GM19468 (cell line): ENCODE measurements at regions not wholly inside any gene's neighbourhood (a gene's known extent, or its start where the extent isn't known, plus 50 kb on each side); places are given as distances from the start of the nearest gene placed in this dataset.
"Not testable (repeated sequence)": the region's sequence is repeated elsewhere in the genome, so short reads cannot be mapped to it uniquely, and the experiment has no call there.

Experiments
- ATAC-seq: cut with Tn5 transposase; IDR thresholded peaks from one replicate; pipeline ENCODE4 v1.9.1; 2021; ENCODE audit warnings: mild to moderate bottlenecking, moderate library complexity, moderate number of reproducible peaks; ENCODE audit not compliant: unreplicated experiment; ENCODE audit errors: extremely low read depth

- no peak for ATAC-seq
Measured at GRCh38 chr9:82423700-82424099, 435.1 kb downstream of the SPATA31D1 start.

GRCh38 chr9:82424599-82425120 is 436.1 kb downstream of the SPATA31D1 start:
- no peak for ATAC-seq

- ATAC-seq, result no peak
Measured at GRCh38 chr9:82431121-82431520, 442.5 kb downstream of the SPATA31D1 start.

GRCh38 chr9:82433290-82433931 is 444.8 kb downstream of the SPATA31D1 start:
- ATAC-seq, result not testable (repeated sequence)

GRCh38 chr9:82436475-82436874 is 447.9 kb downstream of the SPATA31D1 start:
- no peak for ATAC-seq

- ATAC-seq, result not testable (repeated sequence)
Measured at GRCh38 chr9:82437183-82437582, 448.6 kb downstream of the SPATA31D1 start.

- ATAC-seq, result no peak
Measured at GRCh38 chr9:82438581-82438980, 450.0 kb downstream of the SPATA31D1 start.

- no peak for ATAC-seq
Measured at GRCh38 chr9:82443312-82443711, 454.7 kb downstream of the SPATA31D1 start.

GRCh38 chr9:82445556-82445955 is 457.0 kb downstream of the SPATA31D1 start:
- no peak for ATAC-seq

GRCh38 chr9:82447343-82447742 is 458.8 kb downstream of the SPATA31D1 start:
- ATAC-seq, result no peak

GRCh38 chr9:82449986-82450385 is 461.4 kb downstream of the SPATA31D1 start:
- ATAC-seq, result no peak

GRCh38 chr9:82454509-82455190 is 466.1 kb downstream of the SPATA31D1 start:
- no peak for ATAC-seq

- ATAC-seq, result no peak
Measured at GRCh38 chr9:82456642-82457041, 468.1 kb downstream of the SPATA31D1 start.

- ATAC-seq, result no peak
Measured at GRCh38 chr9:82457298-82457697, 468.7 kb downstream of the SPATA31D1 start.

GRCh38 chr9:82457891-82458290 is 469.3 kb downstream of the SPATA31D1 start:
- no peak for ATAC-seq

GRCh38 chr9:82458296-82458695 is 469.7 kb downstream of the SPATA31D1 start:
- no peak for ATAC-seq

- ATAC-seq, result no peak
Measured at GRCh38 chr9:82466616-82467260, 478.2 kb downstream of the SPATA31D1 start.

GRCh38 chr9:82467436-82467835 is 478.9 kb downstream of the SPATA31D1 start:
- ATAC-seq, result no peak

GRCh38 chr9:82474235-82474634 is 485.7 kb downstream of the SPATA31D1 start:
- no peak for ATAC-seq

- ATAC-seq, result no peak
Measured at GRCh38 chr9:82475584-82476301, 487.2 kb downstream of the SPATA31D1 start.

GRCh38 chr9:82480921-82481320 is 492.3 kb downstream of the SPATA31D1 start:
- no peak for ATAC-seq
